CD4-positive, alpha-beta T cell treated with Interleukin-6 for 4 hours (primary cell): ENCODE measurements at regions not wholly inside any gene's neighbourhood (a gene's known extent, or its start where the extent isn't known, plus 50 kb on each side); places are given as distances from the start of the nearest gene placed in this dataset.
"Not testable (repeated sequence)": the region's sequence is repeated elsewhere in the genome, so short reads cannot be mapped to it uniquely, and the experiment has no call there.

Source experiments
- DNase-seq: peaks from one replicate; pipeline ENCODE4 v3.0.0-alpha.2; 2020; ENCODE audit warnings: mixed read lengths

DNA sequence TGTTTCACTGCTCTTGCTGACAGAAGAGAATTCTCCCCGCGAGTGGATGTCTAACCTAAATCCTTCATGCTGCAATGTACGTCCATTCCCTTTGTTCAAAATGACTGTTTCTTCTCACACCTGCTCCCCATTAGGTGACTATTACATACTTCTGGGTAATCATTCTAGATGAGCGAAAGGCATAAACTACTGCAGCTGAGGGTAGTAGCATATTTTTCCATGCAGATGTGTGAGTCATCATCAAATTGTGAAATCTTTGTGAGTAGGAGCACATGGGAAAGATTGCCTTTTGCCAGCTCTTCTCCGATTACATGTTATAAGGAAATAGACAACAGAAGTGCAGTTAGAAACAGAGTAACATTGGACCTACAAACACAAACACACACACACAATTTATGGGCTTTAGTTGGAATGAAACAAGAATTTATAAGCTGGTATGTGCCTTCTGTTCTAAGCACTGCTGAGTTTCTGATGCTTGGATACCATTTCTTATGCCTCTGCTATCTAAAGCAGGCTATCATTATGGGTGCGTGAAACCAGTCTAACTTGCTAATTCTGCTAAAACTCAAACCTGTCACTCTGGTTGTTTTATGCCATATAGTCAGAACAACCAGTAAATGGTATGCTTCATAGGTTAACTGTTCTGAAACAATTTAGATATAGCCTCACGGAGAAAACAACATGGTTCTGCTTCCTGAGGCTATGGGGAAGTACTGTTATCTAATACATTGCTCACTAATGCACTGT lies 346.9 kb upstream of the PSMD7 start:
- no peak for DNase-seq

DNA sequence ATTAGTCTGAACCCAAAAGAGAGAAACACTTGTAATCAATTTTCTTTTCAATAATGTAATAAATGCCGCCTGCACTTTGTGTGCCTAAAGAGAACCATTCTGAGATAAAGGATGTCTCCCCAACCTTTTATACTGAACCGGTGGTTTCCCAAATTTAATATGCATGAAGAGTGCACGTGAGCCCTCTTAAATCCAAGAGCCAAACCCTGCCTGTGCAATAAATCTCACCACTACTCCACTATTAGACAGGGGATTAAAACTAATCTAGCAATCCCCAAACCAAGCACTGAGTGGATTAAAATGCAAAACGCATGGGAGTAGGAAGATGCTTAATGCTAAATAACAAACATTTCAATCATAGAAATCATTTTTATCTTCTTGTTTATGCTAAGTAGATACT lies 351.0 kb upstream of the PSMD7 start:
- DNase-seq = no peak

DNA sequence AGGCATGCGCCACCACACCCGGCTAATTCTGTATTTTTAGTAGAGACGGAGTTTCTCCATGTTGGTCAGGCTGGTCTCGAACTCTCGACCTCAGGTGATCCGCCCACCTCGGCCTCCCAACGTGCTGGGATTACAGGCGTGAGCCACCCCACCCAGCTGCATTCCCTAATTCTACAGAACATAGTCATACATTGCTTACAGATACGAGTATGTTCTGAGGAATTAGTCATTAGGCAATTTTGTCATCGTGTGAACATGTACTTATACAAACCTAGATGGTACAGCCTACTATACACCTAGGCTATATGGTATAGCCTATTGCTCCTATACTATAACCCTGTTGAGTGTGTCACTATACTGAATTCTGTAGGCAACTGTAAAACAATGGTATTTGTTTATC lies 353.4 kb upstream of the PSMD7 start:
- DNase-seq = not testable (repeated sequence)

DNA sequence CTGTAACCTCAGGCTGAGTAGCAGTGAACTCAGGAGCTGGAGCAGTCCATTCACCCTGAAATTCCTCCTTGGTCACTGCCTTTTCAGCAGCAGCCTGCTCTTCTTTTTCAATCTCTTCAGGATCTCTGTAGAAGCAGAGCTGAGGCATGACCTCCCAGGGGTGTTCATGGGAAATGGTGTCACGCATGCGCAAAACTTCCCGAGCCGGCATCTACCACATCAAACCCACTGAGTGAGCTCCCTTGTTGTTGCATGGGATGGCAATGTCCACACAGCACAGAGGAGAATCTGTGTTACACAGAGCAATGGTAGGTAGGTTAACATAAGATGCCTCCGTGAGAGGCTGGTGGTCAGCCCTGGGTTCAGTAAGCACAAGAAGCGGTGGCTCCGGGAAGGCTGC lies 355.8 kb upstream of the PSMD7 start:
- DNase-seq = not testable (repeated sequence)

DNA sequence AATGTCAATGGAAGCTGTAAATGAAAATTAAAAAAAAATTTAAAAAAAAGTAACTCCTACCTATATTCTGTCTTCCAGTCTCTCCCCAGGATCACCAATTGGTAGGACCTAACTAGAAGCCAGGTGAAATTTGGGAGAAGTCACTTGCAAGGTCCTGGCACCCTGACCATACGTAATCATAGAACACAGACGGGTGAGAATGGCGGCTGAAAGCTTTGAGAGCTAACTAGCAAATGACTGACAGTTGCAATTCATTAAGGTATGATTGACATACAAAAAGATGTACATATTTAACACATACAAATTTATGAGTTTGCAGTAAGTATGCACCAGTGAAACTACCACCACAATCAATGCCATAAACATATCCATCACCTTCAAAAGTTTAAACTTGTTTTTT lies 372.7 kb upstream of the PSMD7 start:
- DNase-seq = no peak

DNA sequence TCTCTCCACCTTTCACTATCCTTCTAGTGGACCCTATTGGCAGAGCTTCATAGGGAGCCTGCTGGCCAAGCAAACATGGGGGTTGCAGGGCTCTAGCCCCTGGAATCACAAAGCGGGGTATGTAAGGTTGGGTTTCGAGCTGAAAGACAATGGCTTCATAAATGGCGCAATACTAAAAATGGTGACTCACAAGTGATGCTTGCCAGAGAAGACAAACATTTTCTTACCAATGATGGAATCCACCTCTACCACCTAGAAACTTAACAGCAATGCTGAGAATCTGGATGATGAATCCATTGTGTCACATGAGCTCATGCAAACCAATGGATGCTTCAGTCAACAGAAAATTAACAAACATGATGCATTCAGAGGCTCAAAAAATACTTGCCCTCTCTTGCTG lies 375.3 kb upstream of the PSMD7 start:
- DNase-seq = no peak

DNA sequence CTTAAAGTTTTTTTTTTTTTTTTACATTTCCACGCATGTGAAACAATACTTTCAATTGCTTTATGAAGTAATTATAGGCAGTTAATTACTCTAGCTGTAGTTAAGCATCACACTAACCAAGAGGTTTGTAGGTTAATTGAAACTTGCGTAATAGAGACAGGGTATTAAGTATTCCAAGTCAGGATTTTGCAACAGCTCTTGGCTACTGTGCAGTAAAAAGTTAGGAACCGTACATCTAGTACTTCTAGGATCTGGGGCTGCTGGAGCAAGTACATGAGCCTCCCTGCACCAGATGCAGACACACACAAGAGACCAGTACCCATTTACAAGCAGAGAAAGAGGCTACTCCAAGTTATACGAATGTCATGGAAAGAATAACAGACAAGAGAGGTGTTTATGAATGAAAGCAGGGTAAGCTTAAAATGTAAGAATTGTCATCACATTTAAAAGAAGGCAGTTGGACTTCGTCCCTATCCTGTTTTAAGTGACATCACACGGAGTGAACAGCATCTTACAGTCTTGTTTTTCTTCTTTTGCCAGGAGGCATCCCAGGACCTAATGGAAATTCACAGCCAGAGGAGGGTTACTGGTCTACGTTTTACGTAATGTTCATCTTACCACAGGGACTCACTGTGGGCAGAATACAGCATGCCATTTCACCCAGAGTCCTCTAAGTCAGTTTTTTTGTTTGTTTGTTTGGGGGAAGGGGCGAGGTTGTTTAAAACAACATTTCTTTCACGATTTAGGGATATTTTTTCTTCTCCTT lies 379.6 kb upstream of the PSMD7 start:
- DNase-seq = no peak

DNA sequence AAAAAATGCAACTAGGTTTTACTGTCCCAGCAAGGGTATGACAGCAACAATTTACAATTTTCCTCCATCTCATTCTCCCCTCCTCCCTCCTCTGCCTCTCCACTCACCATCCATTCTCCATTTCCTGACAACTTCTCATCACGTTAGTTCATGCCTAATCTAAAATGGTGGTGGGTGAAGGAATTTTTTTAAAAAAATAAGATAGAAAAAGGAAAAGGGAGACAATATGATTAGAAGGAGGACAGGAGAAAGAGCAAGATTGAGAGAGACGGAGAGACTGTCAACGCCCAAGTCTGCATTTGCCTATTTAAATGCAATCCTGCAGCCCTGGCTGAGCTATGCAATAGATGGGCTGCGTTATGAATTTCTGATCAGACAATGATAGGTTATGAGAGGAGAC lies 380.7 kb upstream of the PSMD7 start:
- DNase-seq = no peak

DNA sequence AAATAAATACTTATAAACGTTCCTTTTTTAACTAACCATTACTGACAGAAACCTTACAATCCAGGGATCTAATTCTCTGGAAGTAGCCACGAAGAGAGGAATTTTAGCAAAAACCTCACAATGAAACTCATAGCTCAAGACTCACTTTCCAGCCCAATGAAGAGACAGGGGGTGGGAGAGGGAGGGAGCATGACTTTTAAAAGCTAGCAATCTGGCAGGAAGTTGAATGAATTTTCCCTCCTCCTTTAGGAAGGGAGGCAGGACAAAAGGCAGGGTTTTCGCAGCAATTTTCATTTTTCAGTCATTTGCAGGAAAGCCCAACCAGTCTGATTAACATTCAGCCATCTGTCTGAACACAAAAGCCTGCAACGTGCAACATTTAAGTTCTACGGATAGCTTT lies 381.5 kb upstream of the PSMD7 start:
- no peak for DNase-seq

DNA sequence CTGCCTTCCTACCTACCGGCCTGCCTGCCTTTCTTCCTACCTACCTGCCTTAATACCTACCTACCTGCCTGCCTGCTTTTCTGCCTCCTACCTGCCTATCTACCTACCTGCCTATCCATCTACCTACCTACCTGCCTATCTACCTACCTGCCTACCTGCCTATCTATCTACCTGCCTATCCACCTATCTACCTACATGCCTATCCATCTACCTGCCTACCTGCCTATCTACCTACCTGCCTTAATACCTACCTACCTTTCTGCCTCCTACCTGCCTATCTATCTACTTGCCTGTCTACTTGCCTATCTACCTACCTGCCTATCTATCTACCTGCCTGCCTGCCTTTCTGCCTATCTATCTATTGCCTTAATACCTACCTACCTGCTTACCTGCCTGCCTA lies 383.8 kb upstream of the PSMD7 start:
- no peak for DNase-seq

DNA sequence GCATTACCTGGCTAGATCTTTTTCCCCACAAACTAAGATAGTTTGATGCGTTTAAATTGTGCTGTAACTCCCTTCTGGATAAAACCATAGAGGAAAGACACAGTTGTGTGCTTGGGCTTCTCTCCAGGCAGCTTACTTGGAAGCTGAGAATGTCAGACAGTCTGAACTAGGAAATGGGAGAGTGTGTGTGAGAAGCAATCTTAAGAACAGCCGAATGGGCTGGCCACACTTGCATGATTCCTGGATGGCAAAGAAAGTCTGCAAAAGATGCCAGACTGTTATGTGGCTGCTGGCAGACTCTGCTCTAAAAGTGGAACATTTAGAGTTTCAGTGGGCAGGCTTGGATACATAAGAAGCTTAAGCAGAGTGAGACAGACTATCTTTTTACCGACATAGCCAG lies 384.3 kb upstream of the PSMD7 start:
- DNase-seq = no peak

DNA sequence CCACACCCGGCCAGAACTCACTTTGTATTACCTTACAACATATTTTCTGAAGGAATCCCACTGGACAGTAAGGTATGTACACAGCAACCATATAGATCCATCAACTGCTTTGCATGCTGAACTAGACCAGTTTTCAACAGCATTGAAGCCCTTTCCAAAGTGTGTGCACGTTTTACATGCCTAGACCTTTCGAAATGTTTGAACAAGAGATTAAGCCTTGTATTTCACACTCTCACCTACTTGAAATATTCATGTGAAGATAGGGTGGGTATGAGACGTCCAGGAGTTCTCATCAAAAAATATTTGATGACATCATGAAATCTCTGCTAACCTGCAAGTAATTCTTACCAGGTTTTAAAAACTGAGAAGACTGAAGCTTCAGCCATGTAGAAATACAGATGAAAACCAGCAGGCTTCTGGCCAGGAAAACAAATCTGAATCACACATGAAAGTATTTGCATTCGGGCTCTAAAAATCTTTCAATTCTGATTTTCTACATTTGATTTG lies 387.0 kb upstream of the PSMD7 start:
- DNase-seq = no peak

DNA sequence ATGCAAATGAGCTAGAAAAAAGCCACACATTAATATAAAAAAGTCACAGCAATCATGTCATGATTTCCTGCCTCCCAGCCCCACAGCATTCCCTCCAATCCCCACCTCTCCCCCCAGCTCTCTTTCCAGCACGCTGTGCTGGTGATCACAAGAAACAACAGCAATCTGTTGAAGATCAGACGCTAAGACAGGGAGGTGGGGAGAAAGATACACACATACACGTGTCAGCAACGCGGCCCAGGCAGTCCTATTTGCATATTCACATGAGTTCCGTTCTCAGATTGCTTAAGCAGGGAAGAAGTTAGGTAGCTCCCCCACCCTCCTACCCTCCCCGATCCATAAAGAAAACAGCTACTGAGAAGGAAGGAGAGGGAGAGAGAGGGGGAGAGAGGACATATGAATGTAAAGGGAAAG lies 405.5 kb upstream of the PSMD7 start:
- DNase-seq = no peak

DNA sequence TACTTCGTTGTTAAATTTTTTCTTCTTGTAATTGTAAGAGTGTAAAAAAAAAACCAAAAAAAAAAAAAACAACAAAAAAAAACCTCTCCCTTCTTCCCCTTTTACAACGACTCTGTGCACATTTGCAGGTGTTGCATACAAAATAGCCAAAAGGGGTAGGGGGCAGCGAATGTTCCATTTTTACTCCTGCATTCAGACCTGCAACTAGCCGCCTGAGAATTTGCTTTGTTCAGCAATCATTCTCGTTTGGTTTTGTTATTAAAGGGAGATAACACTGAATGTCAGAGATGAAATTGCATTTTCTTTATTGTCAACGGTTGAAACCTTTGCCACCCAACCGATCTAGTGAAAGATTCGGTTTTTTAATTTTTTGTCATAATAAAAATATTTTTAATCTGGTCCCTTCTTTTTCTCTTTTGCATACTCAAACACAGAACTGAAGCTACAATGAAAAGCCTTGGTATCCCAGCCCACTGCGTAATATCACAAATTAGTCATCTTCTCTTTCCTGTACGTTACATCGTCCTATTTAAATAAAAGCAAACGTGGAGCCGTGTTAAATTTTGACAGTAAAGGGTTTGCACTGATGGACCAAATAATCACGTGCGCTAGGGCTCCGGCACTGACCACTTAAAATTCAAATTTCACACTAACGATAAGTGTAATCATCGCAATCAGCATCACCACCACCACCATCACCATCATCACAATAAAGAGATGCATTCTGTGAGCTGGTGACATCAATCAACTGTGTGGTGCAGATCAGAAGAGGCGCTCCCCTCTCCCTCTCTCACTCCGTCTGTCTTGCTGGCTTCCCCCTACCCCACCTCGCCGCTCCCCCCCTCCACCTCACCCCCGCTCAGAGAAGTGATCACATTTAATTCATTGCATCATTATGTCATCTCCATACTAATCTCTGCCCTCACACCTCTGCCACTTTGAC lies 406.2 kb upstream of the PSMD7 start:
- no peak for DNase-seq

DNA sequence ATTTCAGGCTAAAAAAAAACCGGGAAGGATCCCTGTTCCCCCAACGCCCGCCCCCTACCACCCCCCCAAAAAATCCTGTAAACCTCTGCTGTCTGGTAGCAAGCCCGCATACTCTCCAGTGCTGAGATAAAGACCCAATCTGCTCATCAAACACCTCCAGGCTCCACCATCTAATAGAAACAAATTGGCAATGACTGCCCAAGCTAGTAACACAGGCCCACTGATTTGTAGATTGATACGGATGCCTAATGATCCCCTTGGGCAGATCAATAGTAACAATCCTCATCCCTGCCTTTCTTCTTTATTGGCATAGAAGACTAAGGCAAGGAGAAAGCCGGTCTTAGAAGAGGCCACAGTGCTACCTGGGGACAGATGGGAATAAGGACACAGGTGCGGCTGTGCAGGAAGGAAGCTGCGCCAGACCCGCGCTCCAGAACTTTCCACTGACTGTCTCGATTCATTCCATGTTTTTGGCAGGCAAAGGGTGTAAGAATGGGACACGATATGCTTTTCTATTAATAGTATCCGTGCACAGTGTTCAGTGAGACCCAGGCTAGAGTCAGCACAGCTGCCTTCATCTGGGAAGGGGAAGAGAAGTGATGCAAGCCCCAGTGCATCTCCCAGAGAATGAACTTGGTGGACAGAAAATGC lies 407.6 kb upstream of the PSMD7 start:
- DNase-seq = no peak

DNA sequence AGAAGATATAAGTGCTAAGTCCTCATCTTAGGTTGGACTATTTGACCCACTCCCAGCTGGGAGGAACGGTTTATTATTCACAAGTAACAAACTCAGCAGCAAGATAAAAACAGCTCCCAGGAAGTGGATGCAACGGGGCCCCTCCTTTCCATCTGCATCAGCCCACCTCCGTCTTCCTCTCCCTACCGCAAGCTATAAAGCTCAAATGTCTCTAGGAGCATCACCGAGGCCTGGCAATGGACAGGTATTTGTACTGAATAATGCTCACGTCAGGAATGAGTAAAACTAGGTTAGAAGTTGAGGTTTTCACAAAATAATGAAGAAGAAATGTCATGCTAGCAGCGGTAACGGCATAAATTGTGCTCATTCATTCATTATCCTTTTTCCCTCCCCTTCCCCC lies 408.7 kb upstream of the PSMD7 start:
- no peak for DNase-seq

DNA sequence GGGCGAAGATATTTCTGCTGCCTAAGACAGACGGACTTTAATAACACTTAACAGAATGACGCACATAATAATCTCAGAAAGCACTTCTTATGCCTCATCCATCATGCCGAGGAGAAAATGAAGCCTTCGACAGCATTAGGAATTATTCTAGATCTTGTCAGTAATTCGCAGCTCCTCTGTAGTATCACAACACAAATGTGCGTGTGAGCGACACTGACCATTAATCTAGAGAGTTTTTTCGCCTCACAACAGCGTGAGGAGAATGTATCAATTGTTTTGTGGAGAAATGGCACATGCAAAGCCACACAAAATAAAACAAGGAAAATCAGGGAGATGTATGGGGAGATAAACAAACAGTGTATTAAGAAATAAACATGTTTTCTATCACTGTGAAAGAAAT lies 410.2 kb upstream of the PSMD7 start:
- DNase-seq = no peak

DNA sequence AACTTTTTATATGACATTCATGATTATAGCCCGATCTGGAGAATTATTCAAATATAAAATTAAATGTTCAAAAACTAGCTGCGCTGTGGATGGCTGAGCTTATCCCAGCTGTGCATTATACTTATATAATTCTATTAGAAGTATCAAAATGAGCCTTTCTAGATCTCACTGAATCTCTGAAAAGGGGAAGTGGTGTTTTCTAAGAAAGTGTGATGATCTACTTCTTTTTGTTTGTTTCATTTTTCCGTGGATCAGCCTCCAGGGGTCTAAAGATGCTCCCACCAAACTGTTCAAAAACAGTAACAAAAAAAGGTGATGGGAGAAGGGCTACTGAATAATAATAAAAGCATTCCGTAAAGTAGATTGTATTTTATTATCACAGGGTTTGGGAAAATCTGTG lies 411.3 kb upstream of the PSMD7 start:
- DNase-seq = no peak

DNA sequence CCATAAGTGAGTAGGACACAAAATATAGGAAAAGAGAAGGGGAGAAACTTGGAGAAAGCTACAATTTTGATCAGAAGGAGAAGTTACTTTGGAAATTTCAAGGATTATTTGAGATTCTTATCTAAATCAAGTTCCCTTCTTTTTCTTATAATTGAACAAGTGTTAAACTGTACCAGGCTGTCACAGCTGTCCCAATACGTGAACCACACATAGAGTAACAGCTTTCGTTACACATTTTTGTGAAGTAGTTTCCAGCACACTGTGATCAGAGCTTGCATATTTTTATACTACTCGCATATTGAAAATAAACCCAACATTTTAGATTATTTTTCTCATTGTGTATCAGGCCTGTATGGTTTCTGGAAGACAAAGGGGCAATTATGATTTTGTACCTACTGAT lies 412.8 kb upstream of the PSMD7 start:
- no peak for DNase-seq

DNA sequence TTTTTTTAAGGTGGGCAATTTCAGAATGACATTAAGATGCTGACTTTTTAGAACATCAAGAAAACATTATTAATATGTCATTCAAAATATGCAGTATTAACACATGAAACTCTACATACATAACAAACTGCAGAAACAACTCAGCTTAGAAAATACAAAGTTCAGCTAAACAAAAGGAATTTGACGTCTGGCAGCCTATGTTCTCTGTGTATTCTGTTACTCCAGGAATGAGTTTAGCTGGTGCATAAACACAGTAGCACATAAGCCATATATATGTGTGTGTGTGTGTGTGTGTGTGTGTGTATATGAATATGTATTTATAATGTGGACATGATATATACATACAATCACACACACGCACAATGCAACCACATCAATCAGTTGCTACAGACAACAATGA lies 413.5 kb upstream of the PSMD7 start:
- no peak for DNase-seq

DNA sequence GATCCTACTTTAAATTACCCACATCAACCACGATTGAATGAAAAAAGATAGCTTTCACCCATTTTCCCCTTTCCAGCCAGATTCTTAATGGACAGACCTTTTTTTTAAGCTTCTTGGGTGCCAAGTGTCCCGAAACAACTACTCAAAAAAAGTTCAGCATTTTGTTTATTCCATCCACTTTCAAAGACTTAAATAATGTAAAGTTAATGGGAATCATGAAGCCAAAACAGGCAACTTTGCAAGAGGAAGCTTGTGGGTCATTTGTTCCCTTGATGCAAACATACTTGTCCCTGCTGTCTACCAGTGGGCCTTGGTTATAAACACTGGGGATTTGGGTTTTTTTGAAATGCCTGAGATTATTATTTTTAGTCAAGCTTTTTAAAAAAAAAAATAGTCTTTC lies 414.0 kb upstream of the PSMD7 start:
- DNase-seq = no peak

DNA sequence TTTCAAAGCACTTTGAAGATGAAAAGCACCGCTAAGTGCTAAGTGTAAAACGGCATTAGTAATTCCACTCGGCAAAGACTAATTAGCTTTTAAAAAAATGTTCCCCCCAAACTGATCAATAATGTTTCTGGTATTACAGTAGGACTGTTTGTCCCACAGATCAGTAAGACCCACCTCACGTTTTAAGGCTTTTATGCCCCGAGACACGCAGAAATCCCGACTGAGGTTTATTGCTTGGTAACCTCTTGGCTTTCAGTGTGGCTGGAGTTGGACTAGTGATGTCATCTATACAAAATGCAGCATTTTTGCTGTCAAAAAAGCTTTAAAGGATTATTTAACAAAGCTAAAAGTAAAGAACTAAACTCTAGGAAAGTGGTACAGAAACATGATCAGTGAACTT lies 414.6 kb upstream of the PSMD7 start:
- DNase-seq = no peak

DNA sequence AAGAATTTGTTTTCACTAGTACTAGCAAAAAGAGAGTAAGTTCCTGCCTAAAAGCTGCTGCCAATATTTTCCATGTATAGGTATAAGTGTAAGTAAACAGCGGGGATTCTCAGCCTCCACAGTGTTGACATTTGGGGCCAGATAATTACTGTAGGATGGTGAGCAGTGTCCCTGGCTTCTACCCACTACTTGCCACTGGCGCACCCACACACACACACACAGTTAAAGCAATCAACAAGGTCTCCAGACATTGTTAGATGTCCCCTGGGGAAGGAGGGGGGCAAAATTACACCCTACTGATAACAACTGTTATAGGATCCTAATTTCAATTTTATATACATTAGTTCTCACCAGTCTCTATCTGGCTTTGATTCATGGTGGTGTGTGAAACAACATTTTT lies 417.0 kb upstream of the PSMD7 start:
- DNase-seq = no peak
